ENCODE measurements at regions not wholly inside any gene's neighbourhood (a gene's known extent, or its start where the extent isn't known, plus 50 kb on each side); places are given as distances from the start of the nearest gene placed in this dataset.

DNA sequence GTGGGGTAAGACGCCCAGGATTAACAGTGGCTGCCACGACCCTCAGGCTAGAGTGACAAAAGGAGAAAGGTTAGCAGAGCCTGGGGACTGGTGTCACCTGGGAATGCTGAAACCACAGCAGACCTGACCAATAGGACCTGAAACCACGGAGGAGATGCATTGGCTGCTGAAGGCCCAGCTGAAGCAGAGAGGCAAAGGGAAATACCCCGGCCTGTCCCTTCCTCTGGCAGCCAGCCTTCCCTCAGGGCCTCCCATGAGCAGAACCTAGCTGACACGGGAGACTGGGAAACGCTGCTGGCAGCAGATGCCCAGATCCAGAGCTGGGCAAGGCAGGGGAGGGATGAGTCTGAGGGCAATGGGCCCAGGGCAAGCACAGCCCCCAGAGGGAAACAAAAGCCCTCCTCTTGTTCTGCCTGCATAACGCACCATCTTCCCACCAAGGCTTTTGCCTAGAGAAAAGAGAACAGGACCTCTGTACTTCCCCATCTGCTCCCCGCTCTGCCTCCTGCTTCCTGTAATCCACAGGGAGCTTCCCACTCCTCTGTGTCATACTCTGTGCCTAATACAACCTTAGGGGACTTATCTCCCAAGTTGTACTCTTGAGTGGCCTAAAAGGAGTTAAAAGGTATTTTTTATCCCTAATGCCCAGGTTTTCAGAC lies 216.2 kb downstream of the ABHD5 start:
- no peak for DNase-seq

DNA sequence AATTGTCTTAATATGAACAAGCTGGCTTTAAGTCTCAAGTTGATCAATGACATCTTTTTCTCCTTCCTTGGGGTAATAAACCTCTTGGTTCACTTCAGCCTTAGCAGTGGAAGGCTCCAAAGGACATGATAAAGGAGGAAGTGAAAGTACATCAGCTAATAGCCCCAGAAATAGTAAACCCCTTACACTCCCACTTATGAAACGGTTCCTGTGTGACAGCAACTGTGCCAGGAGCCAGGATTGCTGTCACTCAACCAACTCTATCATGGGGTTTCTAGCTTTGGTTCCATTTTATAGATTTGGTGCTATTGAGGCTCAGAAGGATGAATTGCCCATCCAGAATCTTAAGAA lies 216.7 kb downstream of the ABHD5 start:
- no peak for DNase-seq

DNA sequence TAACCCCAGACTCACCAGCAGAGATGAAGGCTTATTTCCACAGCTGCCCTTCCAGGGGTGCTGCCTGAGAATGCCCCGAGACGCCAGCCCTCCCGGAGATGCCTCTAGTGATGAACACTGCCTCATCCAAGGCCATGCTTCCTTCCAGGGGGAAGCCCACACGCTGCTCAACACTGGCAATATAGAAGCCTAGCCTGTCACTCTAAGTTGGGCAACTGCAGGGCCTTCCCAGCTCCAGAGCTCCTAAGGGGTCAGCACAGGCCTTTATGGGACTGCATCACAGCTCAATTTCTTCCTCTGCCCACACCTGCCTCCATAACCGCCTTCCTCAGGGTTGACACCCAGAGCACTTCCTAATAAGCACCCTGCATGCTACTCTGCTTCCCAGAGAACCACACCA lies 217.7 kb downstream of the ABHD5 start:
- no peak for DNase-seq

DNA sequence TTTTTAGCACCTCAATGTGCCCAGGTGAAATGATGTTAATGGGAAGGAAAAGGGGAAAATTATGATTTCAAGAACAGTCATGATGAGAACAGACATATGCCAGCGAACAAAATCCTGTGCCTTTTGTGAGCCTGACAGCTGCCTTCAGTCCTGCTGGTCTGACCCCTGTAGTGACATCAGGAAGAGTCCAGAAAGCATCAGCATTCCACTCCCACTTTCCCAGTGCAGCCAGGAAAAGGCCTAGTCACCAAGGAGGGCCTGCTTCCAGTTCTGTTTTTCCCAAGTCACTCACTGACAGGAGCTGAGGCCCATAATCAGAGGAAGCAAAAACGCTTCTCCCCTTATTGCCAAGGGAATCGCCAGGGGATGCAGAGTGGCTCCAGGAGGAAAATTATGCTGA lies 218.4 kb downstream of the ABHD5 start:
- no peak for DNase-seq

DNA sequence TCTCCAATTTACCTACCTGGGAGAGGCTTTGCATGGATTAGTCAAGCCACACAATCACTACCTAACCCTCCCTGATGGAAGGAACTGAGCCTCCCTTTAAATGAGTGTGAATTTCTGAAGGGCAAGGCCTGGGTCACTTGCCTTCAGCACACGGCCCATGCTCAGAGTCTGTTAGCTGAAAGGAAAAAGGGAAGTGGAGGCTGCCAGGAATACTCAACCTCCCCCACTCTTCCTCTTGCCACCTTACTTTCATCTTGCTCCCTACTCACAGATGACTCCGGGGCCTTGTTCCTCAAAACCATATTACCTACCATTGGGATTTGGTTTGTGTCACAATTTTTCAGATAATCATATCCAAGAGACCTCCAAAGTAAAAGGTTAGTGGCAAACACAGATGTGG lies 220.0 kb downstream of the ABHD5 start:
- no peak for DNase-seq

DNA sequence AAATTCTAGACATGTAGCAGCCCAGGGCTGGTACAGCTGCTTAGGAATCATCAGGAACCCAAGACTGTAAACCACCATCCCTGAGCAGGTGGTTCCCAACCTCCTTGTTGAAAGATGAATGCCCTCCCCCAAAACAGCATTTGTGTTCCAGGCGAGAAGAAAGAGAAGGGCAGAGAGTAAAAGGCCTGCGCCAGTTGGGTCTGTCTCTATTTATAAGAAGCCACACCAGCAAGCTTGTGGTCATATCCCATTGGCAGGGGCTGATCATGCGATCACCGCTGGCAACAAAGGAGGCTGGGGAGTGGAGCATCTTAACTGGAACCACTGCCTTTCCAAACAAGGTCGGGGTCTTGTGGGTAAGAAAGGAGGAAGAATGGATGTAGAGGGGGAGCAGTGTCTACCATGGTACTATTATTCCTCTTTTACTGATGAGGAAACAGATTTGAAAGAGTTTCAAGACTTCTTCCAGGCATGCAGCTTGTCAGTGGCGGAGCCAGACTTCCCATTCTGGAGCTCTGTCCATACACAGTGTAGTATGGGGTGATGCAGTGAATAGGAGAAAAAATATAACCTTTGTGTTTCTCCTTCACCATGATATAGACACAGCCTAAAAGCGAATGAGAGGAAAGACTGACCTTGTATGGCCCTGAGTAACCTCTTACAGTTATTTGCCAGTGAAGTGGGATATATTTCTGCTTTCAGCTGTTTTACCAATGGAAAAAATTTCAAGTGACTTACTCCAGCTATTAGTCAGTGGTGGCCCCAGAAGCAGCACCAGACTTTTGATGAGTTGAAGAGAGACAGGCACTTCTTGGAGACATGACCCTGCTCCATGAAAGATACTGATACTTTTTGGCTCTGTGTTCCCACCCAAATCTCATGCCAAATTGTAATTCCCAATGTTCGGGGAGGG lies 222.6 kb downstream of the ABHD5 start:
- no peak for DNase-seq

DNA sequence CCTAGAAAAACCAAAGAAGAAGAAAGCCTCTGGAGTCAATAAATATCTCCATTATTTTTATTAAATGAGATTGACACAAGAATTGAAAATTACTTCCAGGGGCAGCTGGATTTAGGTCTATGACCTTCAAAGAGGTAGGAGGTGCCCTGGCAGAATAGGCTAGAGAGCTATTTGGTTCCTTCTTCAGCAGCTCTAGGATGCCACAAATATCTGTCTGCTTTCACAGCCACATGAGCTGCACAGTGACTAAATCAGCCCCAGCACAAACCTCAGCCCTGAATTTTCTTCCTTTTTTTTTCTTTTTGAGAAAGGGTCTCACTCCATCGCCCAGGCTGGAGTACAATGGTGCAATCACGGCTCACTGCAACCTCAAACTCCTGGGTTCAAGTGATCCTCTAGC lies 223.5 kb downstream of the ABHD5 start:
- DNase-seq, result no peak

DNA sequence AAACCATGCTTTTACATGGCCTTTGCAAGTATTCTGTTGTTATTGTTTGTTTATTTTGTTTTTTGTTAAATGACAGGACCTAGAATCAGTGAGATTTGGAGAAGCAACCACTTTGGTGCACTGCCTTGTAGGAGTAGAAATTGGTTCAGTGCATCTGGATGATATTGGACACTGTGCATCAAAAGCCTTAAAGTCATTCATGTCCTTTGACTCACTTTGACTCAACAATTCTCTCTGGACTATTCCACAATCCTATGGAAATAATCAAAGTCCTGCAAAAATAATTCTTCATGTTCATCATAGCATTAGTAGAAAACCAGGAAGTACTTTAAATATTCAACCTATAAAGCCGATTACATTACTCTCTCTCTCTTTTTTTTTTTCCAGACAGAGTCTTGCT lies 224.8 kb downstream of the ABHD5 start:
- DNase-seq, result no peak

DNA sequence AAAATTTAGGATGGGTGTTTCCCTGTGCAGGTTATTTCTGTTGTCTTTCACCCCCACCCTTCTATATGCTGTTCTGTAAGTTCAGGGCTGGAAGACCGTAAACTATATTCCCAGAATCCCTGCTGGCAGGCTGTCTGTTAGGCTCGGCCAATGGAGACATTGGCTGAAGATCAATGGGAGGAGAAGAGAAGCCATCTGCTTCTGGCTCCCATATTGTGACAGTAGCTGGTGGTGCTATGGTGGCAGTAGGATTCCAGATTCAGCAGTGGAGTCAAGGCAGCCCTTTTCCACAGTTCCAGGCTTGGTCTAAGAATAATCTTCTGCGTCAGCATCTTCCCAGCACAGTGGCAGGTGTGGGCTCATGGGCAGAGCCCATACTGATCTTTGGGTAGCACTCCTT lies 226.6 kb downstream of the ABHD5 start:
- no peak for DNase-seq

DNA sequence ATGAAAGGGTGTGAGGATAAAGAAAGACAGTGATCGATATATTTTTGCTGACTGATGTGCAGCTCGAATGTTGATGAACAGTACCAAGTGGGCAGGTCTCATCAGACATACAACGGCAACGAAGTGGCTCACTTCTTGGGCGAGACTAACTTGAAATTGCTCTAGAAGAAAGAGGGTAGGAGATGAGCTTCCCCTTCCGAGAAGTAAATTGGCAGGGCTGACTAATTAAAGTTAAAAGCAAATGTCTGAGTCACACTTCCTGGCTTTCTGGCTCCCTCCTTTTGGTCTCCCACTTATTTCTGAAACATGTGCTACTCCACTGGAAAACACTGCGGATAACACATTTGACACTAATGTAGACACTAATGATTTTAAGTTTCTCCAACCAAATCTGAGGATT lies 228.3 kb downstream of the ABHD5 start:
- no peak for DNase-seq

DNA sequence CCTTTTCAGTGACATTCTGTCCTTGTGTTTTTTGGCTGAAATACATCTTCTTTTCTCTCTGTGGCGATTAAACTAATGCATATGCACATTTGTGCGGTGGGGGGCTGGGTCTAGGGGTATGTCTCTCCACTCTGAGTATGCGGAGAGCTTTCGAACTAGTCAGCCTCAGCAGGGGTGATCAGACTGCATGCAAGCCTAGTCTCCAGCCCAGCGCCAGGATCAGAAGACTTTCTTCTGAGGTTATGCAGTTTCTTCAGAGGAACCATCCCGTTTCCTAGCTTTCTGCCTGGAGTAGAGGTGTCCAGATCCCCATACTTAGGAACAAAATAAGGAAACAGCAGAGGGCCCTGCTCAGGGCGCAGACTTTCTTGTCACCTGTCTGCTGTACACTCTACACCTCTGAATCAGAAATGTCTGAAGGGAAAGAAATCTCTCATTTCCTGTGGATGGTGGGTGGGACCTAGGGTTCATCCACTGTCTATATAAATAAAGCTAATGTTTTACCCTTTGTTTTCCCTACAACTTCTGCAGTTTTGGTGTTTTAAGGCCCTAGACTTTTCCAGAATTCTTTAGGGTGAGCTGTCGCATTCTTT lies 230.4 kb downstream of the ABHD5 start:
- no peak for DNase-seq

DNA sequence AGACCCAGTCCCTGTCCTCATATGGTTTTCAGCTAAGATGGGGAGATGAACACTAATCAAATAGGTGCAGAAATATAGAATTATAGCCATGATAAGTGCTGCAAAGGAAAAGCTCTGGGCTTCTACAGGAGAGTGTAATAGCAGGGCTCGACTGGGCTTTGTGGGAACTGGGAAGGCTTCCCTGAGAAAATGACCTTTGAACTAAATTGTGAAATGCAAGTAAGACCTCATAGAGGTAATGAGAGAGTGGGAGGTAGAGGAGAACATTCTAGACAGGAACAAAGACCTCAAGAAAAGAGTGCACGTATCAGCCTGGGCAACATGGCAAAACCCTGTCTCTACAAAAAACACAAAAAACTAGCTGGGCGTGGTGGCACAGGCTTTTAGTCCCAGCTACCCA lies 231.6 kb downstream of the ABHD5 start:
- DNase-seq, result no peak

DNA sequence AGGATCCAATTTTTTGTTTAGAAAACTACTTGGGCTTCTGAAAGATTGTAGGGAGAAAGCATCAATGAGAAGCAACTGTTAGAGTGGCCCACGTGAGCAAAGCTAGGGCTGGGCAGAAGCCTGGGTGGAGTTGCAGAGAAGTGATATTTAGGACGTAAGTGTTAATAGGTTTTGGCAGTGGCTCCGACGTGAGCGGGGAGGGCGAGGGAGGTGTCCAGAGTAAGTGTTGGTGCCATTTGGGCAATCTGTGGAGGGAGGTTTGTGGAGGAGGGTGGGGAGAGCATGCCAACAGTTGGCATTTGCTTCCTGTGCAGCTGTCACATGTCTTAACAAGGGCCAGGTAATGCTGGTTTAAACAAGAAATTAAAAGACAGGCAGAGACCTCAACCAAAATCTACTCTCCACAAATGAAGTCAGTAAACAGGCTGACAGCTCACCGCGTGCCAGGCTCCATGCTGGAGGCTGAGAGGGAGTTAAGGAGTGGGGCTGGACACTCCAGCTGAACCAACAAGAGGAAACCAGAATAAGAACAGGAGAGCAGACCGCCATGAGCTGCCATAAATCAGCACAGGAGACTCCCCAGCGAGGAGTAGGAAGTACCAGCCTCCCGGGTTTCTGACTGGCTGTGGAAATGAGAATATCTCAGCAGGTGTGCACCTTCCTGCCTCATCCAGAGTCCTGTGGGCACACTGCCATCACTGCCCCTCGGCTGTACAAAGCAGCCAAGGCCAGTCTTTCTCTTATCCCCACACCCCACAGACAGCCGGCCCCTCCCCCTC lies 232.6 kb downstream of the ABHD5 start:
- DNase-seq, result peak; percentile 54

DNA sequence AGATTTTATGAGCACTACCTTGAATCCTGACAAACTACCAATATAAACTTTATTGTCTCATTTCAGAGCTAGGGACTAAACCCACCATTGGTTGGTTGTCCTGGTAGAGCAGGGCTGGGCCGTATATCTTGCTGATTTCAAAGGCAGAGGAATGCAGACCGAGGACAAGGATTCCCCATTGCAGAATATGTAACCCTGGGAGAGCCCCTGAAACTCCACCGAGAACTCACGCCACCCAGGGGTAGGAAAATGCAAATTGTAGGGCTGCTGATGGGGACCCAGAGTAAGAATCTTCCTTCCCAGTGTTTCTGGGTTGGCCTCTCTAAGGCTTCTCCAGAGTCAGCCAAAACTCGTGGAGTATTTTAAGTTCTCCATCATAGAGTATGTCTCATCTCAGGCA lies 235.3 kb downstream of the ABHD5 start:
- DNase-seq, result no peak

DNA sequence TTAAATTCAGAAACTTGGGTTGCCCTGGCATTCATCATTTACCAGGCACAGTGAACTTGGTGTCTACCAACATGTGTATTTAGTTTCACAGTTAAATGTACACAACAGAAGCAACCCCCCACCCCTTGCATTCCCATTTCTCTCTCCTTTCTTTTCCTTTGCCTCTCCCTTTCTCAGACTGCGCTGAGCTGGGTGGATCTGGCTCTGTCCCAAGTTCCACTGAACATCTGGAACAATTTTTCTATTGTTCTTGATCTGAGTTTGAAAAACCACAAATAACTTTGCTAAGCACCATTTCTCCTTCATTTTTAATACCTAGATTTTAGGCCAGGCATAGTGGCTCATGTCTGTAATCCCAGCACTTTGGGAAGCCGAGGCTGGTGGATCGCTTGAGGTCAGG lies 242.2 kb downstream of the ABHD5 start:
- no peak for DNase-seq

DNA sequence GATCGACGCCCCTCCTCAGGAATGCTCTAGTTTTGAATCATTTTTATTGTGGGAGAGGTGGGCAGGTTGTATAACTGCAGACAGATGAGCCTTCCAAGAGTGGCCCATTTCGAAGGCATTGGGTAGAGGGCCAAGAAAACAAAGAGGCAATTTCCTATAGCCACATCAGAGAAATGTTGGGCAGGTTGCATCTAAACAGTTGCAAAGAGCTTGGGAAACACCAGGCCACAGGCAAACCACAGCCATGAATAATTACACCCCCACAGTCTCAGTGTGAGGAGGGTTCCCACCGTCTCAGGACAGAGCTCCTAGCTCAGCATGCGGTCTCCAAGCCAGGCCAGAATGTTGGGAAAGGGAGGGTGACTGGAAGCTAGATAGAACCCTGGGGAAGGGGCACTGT lies 257.3 kb downstream of the ABHD5 start:
- no peak for DNase-seq

DNA sequence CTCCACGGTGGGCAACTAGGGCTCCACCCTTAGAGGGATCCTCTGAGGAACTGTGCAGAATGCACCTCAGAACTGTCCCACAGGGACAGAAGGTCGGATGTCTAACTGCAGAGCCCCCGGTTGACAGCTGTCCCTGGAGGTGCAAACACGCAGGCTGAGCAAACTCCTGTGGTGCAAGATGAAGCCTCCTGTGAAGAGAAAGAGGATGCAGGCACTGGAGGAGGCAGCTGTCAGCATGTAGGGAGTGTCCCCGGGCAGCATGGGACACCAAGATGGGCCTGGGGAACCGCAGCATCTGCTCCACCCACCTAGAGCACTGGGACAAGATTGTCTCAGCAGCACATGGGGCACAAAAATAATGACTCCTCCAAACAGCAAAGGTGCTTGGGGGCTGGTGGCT lies 258.9 kb downstream of the ABHD5 start:
- DNase-seq, result no peak

DNA sequence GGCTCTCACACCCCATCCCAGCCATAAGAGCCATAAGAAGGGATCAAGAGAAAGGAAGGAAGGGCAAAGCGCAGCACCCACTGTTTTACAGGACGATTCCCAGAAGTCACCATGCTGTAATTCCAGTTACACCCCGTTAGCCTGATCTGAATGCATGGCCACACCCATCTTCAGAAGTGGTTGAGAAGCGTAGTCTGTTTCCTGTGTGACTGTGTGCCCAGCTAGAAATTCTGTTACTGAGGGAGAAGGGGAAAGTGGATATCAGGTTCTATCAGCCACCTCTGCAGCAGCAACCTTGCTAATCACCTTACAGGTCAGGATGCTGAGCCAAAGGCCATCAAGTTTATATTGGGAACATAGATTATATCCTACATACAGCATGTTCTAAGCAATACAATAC lies 260.0 kb downstream of the ABHD5 start:
- DNase-seq, result no peak

DNA sequence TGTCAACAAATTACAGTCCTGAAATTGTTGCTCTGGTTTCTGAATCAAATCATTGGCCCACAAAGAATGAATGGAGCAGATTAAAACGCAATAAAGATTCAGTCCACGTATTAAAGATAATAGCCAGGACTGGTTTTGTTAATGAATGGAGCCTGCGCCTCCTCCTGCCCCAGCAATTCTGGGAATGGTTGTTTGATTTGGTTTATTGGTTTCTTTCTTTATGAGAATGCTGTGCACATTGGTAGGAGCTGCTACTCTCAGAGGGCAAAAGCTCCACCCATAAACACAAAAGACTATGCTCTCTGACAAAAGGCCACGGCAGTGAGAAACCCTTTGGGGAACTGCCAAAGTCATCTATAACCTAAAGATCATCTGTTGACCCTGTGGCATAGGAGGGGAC lies 261.1 kb downstream of the ABHD5 start:
- no peak for DNase-seq

DNA sequence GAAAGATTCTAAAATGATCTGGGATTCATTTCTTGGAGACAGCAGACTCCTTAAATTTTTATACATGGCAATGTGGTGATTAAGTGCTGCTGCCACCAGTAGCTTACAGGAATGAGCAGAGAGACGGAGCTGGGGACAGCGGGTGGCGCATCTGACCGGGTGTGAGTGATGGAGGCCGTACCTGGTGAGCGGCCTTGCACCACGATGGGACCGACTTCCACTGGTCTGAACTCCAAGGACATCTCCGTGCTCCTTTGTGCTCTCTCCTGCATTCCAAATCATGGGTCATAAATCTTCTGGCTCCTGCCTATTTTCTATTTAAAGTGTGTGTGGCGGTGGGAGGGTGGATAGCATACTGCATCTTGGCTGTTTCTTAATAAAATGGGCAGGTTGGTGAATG lies 262.6 kb downstream of the ABHD5 start:
- DNase-seq, result no peak

DNA sequence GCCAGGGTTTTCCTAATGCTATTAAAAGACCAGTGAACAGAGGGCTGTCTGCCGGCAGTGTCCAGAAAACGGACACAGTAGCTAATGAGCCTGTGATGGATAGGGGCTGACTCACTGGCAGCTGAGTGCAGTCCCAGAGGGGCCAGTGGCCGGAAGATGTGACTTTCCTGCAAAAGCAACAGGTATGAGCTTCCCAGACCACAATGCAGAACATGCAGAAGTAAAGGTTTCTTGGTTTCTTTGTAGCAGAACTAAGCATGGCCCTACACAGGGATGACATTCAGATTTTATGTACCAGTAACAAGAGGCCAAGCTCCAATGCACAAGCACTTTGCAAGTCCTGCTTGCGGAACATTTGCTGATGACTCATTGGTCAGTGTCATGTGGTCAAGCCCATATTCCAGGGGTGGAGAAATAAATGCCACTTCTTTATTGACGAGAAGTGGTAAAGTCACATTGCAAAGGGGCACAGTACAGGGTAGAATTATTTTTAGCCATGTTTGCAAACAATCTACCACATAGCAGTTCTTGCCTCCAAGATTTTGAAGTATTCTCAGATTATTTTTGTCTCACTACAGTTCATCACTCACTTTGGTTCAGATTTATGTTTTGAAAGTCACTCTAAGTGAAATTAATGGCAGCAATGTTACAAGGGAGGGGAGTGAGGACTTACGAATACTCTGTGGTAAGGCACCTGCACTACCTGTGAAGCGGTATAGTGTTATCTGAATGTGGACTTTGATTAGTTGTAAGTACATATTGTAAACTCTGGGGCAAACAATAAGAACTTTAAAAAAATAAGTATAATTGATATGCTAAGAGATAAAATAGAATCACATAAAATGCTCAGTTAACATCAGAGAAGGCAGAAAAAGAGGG lies 263.3 kb downstream of the ABHD5 start:
- no peak for DNase-seq

DNA sequence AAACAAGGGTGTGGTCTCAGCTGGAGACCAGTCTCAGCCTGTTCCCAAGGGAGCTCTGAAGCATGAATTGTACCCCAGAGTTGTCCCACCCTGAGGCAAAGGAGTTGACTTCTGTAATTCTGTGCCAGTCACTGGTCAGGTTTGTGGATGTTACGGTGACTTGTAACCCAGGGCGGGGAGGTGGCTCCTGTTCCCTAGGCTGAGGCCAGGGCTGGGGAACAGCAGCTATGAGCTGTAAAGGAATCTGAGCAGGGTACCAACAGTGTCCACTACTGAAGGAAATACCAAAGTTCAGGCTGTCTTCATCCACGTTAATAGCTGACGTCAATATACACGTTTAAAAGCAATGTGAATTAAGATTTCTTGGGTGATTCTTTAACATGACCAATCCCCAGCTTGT lies 266.2 kb downstream of the ABHD5 start:
- no peak for DNase-seq

DNA sequence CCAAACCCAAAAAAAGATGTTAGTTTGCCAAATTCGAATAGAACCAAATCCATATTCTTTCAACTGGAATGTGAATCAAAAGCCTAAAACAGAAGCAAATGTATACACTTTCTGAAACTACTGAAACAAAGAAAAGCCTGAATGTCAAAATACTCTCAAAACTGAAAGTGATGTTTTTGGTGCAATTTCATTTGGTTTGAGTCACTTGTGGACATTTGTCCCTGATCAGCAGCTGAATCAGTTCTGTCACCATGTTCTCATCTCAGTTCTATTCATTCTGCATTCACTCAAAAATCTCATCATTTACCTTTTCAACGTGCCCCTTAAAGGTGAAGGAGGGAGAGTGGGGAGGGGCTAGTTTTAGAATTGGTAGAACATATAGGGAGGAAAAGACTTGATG lies 266.8 kb downstream of the ABHD5 start:
- no peak for DNase-seq

Data from NCI-H1105 treated with DMSO at 0.1 percent for 48 hours (cell line).